Sigmoid colon (tissue), 6 donors: ENCODE measurements at regions not wholly inside any gene's neighbourhood (a gene's known extent, or its start where the extent isn't known, plus 50 kb on each side); places are given as distances from the start of the nearest gene placed in this dataset.

ENCODE experiments used
- DNase-seq: peaks from one replicate; pipeline ENCODE4 v3.0.0-alpha.2; 2019
- H3K27ac ChIP-seq, 4 donors: fragments of 200-600 bp; sonication (generic); one replicate each; pipeline ENCODE4 v1.5.1; 2016 to 2019; ENCODE audit warnings: mild to moderate bottlenecking in 1 of 4
- H3K27me3 ChIP-seq, 3 donors: fragments of 200-600 bp; sonication (generic); one replicate each; pipeline ENCODE4 v1.5.1; 2019; ENCODE audit warnings: mild to moderate bottlenecking in 1 of 3
- H3K36me3 ChIP-seq, 4 donors: fragments of 200-600 bp; sonication (generic); one replicate each; pipeline ENCODE4 v1.5.1; 2016 to 2019
- H3K4me1 ChIP-seq, 4 donors: fragments of 200-600 bp; sonication (generic); one replicate each; pipeline ENCODE4 v1.5.1; 2017 to 2019
- H3K4me3 ChIP-seq, 4 donors: fragments of 200-600 bp; sonication (generic); one replicate each; pipeline ENCODE4 v1.5.1; 2017 to 2019; ENCODE audit warnings: mild to moderate bottlenecking in 2 of 4, moderate library complexity in 1 of 4
- H3K9me3 ChIP-seq, 4 donors: fragments of 200-600 bp in 3 of 4; sonication (generic) in 3 of 4; one replicate each; pipeline versions ENCODE4 v1.5.1 to v1.6.1; 2013 to 2019
- EP300 ChIP-seq, 4 donors: sonication (generic); formaldehyde crosslinking; IDR thresholded peaks; one replicate each; pipeline ENCODE4 v1.6.1; 2017; ENCODE audit warnings: antibody characterized with exemption in 4 of 4
- POLR2A ChIP-seq, 2 donors: fragments of 450-650 bp; IDR thresholded peaks; one replicate each; pipeline ENCODE4 v1.6.1; 2016; ENCODE audit warnings: antibody characterized with exemption in 2 of 2, mild to moderate bottlenecking in 2 of 2, moderate library complexity in 2 of 2
- POLR2AphosphoS5 ChIP-seq, 4 donors: sonication (generic); formaldehyde crosslinking; IDR thresholded peaks; one replicate each; pipeline ENCODE4 v1.6.1; 2017; ENCODE audit warnings: antibody characterized with exemption in 4 of 4
- WGBS, 2 donors: extraction: QIAGEN DNeasy Blood & Tissue Kit; methylation state at CpG; one replicate each; pipeline ENCODE4 v1.1.7; 2013; 5-methylcytosine and 5-hydroxymethylcytosine counted together
- intact Hi-C: fragments of 100-400 bp; cut with DNase I; formaldehyde crosslinking; loops from one replicate; pipeline ENCODE4 v1.15.1; 2023
- TF ChIP-seq, protein P1 (sequence below), 4 experiments: fragments of 450-650 bp in 3 of 4; fragments of 200-600 bp in 1 of 4; IDR thresholded peaks; one replicate each; pipeline ENCODE4 v1.5.1; 2016 to 2019; ENCODE audit warnings: antibody characterized with exemption in 4 of 4, mild to moderate bottlenecking in 3 of 4, moderate library complexity in 2 of 4
- donor health status: healthy with polysubstance abuse.
- donor health status: healthy.

DNA sequence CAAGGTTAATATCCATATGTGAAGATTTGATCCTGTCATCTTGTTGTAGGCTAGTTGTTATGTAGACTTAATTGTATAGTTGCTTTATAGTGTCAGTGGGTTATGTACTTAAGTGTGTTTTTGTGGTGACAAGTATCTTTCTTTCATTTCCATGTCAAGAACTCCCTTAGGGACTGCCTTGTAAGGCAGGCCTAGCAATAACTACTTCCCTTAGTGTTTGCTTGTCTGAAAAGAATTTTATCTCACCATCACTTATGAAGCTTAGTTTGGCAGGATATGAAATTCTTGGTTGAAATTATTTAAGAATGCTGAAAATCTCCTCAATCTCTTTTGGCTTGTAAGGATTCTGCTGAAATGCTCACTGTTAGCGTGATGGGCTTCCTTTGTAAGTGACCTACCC is 467.6 kb downstream of the CDH2 start:
- no peaks in the 10 kb centered on the region for H3K27me3 ChIP-seq
- 82 to 84% methylated on average over 1 of the region's 1 CpG for WGBS, 2 donors
- H3K4me3 ChIP-seq: no peak overlapping the region
- peaks cover 0 to 8% (median 0%) of the 10 kb centered on the region in 4 donors for H3K9me3 ChIP-seq
- TF ChIP-seq POLR2A (IDR thresholded peaks at IDR 0.05): no peak
- TF ChIP-seq, protein P1, sequence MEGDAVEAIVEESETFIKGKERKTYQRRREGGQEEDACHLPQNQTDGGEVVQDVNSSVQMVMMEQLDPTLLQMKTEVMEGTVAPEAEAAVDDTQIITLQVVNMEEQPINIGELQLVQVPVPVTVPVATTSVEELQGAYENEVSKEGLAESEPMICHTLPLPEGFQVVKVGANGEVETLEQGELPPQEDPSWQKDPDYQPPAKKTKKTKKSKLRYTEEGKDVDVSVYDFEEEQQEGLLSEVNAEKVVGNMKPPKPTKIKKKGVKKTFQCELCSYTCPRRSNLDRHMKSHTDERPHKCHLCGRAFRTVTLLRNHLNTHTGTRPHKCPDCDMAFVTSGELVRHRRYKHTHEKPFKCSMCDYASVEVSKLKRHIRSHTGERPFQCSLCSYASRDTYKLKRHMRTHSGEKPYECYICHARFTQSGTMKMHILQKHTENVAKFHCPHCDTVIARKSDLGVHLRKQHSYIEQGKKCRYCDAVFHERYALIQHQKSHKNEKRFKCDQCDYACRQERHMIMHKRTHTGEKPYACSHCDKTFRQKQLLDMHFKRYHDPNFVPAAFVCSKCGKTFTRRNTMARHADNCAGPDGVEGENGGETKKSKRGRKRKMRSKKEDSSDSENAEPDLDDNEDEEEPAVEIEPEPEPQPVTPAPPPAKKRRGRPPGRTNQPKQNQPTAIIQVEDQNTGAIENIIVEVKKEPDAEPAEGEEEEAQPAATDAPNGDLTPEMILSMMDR (IDR thresholded peaks at IDR 0.05): no peak
- TF ChIP-seq POLR2AphosphoS5 (IDR thresholded peaks at IDR 0.05): no peak
- TF ChIP-seq EP300 (IDR thresholded peaks at IDR 0.05): no peak
- H3K27ac ChIP-seq: no peak overlapping the region
- no peaks in the 10 kb centered on the region for H3K36me3 ChIP-seq
- no peaks in the 10 kb centered on the region for H3K4me1 ChIP-seq
- DNase-seq: no peak
- intact Hi-C loops: no loop called here

DNA sequence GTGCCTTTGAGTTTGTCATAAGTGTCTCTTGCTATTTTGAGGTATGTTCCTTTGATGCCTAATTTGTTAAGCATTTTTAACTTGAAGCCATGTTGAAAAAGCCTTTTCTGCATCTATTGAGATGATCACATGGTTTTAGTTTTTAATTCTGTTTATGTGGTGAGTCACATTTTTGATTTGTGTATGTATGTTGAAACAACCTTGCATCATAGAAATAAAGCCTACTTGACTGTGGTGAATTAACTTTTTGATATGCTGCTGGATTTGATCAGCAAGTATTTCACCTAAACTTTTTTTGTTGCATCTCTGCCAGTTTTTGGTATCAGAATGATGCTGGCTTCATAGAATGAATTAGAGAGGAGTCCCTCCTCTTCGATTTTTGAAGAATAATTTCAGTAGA is 469.7 kb downstream of the CDH2 start:
- WGBS, 2 donors: 71 to 82% methylated on average over 1 of the region's 1 CpG
- DNase-seq: no peak
- no peaks in the 10 kb centered on the region for H3K27me3 ChIP-seq
- no peak overlapping the region for H3K4me3 ChIP-seq
- intact Hi-C loops: no loop called here
- H3K36me3 ChIP-seq: no peaks in the 10 kb centered on the region
- TF ChIP-seq POLR2AphosphoS5 (IDR thresholded peaks at IDR 0.05) (no peak), EP300 (IDR thresholded peaks at IDR 0.05) (no peak), POLR2A (IDR thresholded peaks at IDR 0.05) (no peak)
- TF ChIP-seq, protein P1 (IDR thresholded peaks at IDR 0.05): no peak
- no peaks in the 10 kb centered on the region for H3K4me1 ChIP-seq
- H3K9me3 ChIP-seq: peaks cover 0 to 8% (median 0%) of the 10 kb centered on the region in 4 donors
- H3K27ac ChIP-seq: no peak overlapping the region

DNA sequence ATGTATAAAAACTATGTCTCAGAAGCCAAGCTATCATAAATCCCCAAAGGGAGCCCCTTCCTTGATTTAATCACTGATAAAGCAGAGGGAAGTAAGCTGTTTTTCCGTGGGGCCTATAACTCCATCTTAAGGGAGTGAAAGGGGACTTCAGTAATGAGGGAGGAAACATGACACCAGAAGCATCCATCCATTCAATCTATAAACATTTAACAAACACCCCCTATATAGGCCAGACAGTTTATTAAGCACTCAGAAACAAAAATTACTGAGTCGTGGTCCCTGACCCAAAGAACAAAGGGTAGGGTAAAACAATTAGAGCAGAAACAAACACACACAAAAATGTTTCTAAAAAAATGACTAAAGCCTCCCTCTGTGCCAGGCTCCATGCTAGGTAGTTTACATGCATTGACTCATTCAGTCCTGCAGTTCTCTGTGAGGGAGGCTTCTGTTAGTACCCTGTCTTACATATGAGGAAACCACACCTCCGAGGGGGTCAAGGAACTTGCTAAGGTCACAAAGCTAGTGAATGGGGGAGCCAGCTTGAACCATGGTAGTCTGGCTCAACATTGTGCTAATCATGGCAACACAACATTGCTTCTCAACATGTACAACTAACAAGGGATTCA is 472.1 kb downstream of the CDH2 start:
- no peak overlapping the region for H3K4me3 ChIP-seq
- no peaks in the 10 kb centered on the region for H3K4me1 ChIP-seq
- WGBS, 2 donors: 42 to 45% methylated on average over 3 of the region's 3 CpGs
- no peaks in the 10 kb centered on the region for H3K27me3 ChIP-seq
- H3K36me3 ChIP-seq: no peaks in the 10 kb centered on the region
- TF ChIP-seq POLR2A (IDR thresholded peaks at IDR 0.05) (no peak), EP300 (IDR thresholded peaks at IDR 0.05) (no peak), POLR2AphosphoS5 (IDR thresholded peaks at IDR 0.05) (no peak)
- TF ChIP-seq, protein P1 (IDR thresholded peaks at IDR 0.05): no peak
- peaks cover 0 to 8% (median 0%) of the 10 kb centered on the region in 4 donors for H3K9me3 ChIP-seq
- intact Hi-C loops: no loop called here
- H3K27ac ChIP-seq: no peak overlapping the region
- no peak for DNase-seq

DNA sequence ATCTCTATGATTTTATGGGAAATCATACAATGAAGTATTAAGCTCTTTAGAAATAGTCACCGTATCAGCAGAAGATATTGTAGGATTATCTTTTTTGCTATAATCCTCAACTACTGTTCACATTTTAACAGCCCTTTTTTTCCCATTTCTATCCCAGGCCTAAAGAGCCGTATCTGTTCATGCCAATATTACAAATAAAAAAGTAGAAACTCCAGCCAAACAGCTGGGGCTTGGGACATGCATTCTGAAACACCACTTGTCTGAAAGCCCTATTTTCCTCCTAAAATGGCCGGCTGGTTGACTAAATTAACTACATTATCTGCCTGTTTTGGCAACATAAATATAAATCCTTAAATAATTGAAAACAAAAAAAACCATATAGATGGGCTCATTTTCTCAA is 477.8 kb downstream of the CDH2 start:
- H3K9me3 ChIP-seq: no peaks in the 10 kb centered on the region
- intact Hi-C loops: no loop called here
- no peak overlapping the region for H3K4me3 ChIP-seq
- no peaks in the 10 kb centered on the region for H3K27me3 ChIP-seq
- DNase-seq: no peak
- no peaks in the 10 kb centered on the region for H3K36me3 ChIP-seq
- WGBS, 2 donors: 76 to 79% methylated on average over 3 of the region's 3 CpGs
- no peak for TF ChIP-seq POLR2AphosphoS5 (IDR thresholded peaks at IDR 0.05)
- no peak for TF ChIP-seq EP300 (IDR thresholded peaks at IDR 0.05)
- TF ChIP-seq, protein P1 (IDR thresholded peaks at IDR 0.05): no peak
- TF ChIP-seq POLR2A (IDR thresholded peaks at IDR 0.05): no peak
- H3K4me1 ChIP-seq: no peaks in the 10 kb centered on the region
- no peak overlapping the region for H3K27ac ChIP-seq

DNA sequence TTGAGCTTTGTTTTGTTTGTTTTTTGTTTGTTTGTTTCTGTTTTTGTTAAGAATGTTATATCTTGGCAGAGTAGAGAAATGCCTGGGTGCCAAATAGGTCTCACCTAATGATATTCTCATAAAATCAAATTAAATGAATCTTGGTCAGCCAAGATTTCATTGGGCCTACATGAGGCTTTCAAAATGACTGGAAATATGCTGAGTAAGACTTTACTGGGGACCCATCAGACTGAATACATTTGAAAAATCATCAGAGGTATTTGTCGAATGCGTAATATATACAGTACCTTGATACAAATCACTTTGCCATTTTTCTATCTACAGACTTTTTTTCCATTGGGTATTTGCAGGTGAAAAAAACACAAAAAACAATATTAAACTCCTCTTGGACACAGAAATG is 480.8 kb downstream of the CDH2 start:
- WGBS, 2 donors: 96 to 98% methylated on average over 2 of the region's 2 CpGs
- Histone ChIP-seq H3K4me1 (no peaks in the 10 kb centered on the region), H3K36me3 (no peaks in the 10 kb centered on the region)

More for the DNA sequence above, 480.8 kb downstream of the CDH2 start:
- intact Hi-C loops: no loop called here
- no peak for TF ChIP-seq POLR2AphosphoS5 (IDR thresholded peaks at IDR 0.05)
- no peak for TF ChIP-seq POLR2A (IDR thresholded peaks at IDR 0.05)
- no peak for TF ChIP-seq EP300 (IDR thresholded peaks at IDR 0.05)
- TF ChIP-seq, protein P1 (IDR thresholded peaks at IDR 0.05): no peak
- no peaks in the 10 kb centered on the region for H3K9me3 ChIP-seq
- no peak overlapping the region for H3K27ac ChIP-seq
- H3K27me3 ChIP-seq: no peaks in the 10 kb centered on the region
- DNase-seq: no peak
- H3K4me3 ChIP-seq: no peak overlapping the region
